Esophagus squamous epithelium (tissue), 5 donors: ENCODE measurements at regions not wholly inside any gene's neighbourhood (a gene's known extent, or its start where the extent isn't known, plus 50 kb on each side); places are given as distances from the start of the nearest gene placed in this dataset.
A peak's percentile ranks its signal among the peaks of the same experiment; 100 is the strongest.
"Not testable (repeated sequence)": the region's sequence is repeated elsewhere in the genome, so short reads cannot be mapped to it uniquely, and the experiment has no call there.

ENCODE experiments used
- DNase-seq: peaks from one replicate; lab custom pipeline; 2025; lab: John Stamatoyannopoulos, UW
- H3K27ac ChIP-seq, 4 donors: fragments of 200-600 bp; sonication (generic); one replicate each; pipeline ENCODE4 v1.5.1; 2016 to 2019; ENCODE audit warnings: mild to moderate bottlenecking in 1 of 4
- H3K27me3 ChIP-seq, 4 donors: fragments of 200-600 bp; sonication (generic); 1 replicate in 3 of 4; 2 replicates in 1 of 4; pipeline versions ENCODE4 v1.5.1 to v1.6.0; 2017 to 2021; ENCODE audit warnings: antibody characterized with exemption in 1 of 4
- H3K36me3 ChIP-seq, 3 donors: fragments of 200-600 bp; sonication (generic); one replicate each; pipeline ENCODE4 v1.5.1; 2016 to 2019
- H3K4me1 ChIP-seq, 3 donors: fragments of 200-600 bp; sonication (generic); one replicate each; pipeline ENCODE4 v1.5.1; 2017 to 2019
- H3K4me3 ChIP-seq, 4 donors: fragments of 200-600 bp; sonication (generic); 1 replicate in 3 of 4; 2 replicates in 1 of 4; pipeline ENCODE4 v1.5.1; 2016 to 2019; ENCODE audit warnings: mild to moderate bottlenecking in 2 of 4, moderate library complexity in 1 of 4
- H3K9me3 ChIP-seq, 3 donors: fragments of 200-600 bp; sonication (generic); one replicate each; pipeline ENCODE4 v1.5.1; 2016 to 2019
- POLR2A ChIP-seq, 4 donors: fragments of 450-650 bp; IDR thresholded peaks; one replicate each; pipeline ENCODE4 v1.6.1; 2017; ENCODE audit warnings: antibody characterized with exemption in 4 of 4, mild to moderate bottlenecking in 4 of 4, moderate library complexity in 3 of 4
- WGBS, 2 donors: methylation state at CpG; one replicate each; pipeline ENCODE4 v1.1.5; 2018; 5-methylcytosine and 5-hydroxymethylcytosine counted together
- intact Hi-C: fragments of 100-400 bp; cut with DNase I; formaldehyde crosslinking; loops from one replicate; pipeline ENCODE4 v1.15.0; 2022
- TF ChIP-seq, protein P1 (sequence below), 6 experiments: fragments of 450-650 bp in 4 of 6; fragments of 200-600 bp in 2 of 6; sonication (generic) in 2 of 6; IDR thresholded peaks; one replicate each; pipeline ENCODE4 v1.5.1; 2016 to 2019; ENCODE audit warnings: antibody characterized with exemption in 6 of 6, mild to moderate bottlenecking in 4 of 6, moderate library complexity in 4 of 6
- donor health status: DM: yes; HTN: yes; CAD: no.

DNA sequence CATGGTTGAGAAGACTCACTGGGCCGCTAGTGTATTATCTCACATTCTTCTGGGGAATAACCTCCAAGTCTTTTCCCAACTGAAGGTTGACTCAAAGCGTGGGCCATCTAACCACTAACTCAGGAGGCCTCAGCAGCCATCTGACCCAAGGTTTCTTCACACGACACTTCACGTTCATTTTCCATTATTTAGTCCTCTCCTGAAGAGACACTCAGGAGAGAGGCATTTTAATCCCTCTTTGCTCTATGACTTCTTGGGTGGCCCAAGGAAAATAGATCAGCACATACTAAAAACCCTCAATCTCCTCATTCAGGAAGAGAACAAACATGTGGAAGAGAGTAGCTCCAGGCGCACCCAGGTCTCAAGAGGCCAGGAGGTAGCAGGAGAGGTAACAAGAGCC is 252.8 kb upstream of the FOXF1 start:
- no peak overlapping the region for H3K4me3 ChIP-seq
- no peaks in the 10 kb centered on the region for H3K36me3 ChIP-seq
- no peak for DNase-seq
- H3K27me3 ChIP-seq = no peaks in the 10 kb centered on the region
- 61 to 81% methylated on average over 5 of the region's 5 CpGs for WGBS, 2 donors
- H3K27ac ChIP-seq = no peak overlapping the region
- intact Hi-C loops = no loop called here
- no peaks in the 10 kb centered on the region for H3K4me1 ChIP-seq
- peaks cover 0 to 6% (median 0%) of the 10 kb centered on the region in 3 donors for H3K9me3 ChIP-seq
- no peak for TF ChIP-seq POLR2A (IDR thresholded peaks at IDR 0.05)
- TF ChIP-seq, protein P1, sequence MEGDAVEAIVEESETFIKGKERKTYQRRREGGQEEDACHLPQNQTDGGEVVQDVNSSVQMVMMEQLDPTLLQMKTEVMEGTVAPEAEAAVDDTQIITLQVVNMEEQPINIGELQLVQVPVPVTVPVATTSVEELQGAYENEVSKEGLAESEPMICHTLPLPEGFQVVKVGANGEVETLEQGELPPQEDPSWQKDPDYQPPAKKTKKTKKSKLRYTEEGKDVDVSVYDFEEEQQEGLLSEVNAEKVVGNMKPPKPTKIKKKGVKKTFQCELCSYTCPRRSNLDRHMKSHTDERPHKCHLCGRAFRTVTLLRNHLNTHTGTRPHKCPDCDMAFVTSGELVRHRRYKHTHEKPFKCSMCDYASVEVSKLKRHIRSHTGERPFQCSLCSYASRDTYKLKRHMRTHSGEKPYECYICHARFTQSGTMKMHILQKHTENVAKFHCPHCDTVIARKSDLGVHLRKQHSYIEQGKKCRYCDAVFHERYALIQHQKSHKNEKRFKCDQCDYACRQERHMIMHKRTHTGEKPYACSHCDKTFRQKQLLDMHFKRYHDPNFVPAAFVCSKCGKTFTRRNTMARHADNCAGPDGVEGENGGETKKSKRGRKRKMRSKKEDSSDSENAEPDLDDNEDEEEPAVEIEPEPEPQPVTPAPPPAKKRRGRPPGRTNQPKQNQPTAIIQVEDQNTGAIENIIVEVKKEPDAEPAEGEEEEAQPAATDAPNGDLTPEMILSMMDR (IDR thresholded peaks at IDR 0.05) = no peak

DNA sequence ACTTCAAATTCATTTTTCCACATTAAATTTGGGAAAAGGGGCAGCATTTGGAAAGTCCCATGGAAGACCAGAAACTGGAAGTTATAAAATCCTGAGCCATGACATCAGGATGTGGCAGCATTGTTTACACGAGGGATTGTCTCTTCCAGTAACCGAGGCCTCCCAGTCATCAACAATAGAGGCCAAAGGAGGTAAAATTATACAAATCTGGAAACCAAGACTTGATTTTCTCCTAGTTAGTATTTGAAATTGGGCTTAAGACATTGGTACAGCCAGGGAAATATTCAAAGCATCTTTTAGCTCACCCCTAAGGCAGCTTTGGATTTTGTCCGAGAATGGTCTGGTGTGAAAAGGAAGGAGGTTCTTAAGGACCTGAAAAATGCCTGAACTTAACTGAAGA is 251.6 kb upstream of the FOXF1 start:
- WGBS, 2 donors = 43 to 59% methylated on average over 3 of the region's 3 CpGs
- no peak for DNase-seq

DNA sequence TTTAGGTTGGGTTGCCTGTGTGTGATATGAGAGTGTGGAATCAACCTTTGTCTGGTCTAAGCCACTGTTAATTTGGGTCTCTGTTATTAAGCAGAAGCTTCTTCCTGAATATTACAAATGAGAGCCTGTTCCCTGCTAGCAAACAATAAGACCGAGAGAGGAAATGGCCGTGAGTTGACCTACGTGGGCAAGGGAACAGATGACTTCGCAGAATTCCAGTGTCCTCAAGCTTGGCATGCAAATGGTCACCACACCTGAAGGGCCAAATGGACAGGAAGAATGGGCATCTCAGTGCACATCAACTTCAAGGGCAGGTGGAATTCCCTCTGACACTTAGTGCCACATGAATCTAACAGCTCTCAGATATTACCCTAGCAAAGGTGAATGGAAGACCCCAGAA is 250.8 kb upstream of the FOXF1 start:
- Histone ChIP-seq H3K27me3 (no peaks in the 10 kb centered on the region), H3K27ac (peak overlapping the region in 2 of 4 donors; percentile 38 to 41), H3K4me1 (no peaks in the 10 kb centered on the region), H3K9me3 (peaks cover 0 to 6% (median 0%) of the 10 kb centered on the region in 3 donors), H3K4me3 (no peak overlapping the region), H3K36me3 (no peaks in the 10 kb centered on the region)
- WGBS, 2 donors = 70 to 76% methylated on average over 4 of the region's 4 CpGs
- intact Hi-C loops = no loop called here
- no peak for DNase-seq
- TF ChIP-seq, protein P1 (IDR thresholded peaks at IDR 0.05) = no peak
- TF ChIP-seq POLR2A (IDR thresholded peaks at IDR 0.05) = no peak

More for the DNA sequence above, 251.6 kb upstream of the FOXF1 start:
- no peaks in the 10 kb centered on the region for H3K4me1 ChIP-seq
- no peak overlapping the region for H3K4me3 ChIP-seq
- intact Hi-C loops = no loop called here
- no peaks in the 10 kb centered on the region for H3K36me3 ChIP-seq
- H3K27me3 ChIP-seq = no peaks in the 10 kb centered on the region
- H3K27ac ChIP-seq = peak overlapping the region; percentile 16 to 41 (median 30)
- H3K9me3 ChIP-seq = peaks cover 0 to 6% (median 0%) of the 10 kb centered on the region in 3 donors
- no peak for TF ChIP-seq POLR2A (IDR thresholded peaks at IDR 0.05)
- TF ChIP-seq, protein P1 (IDR thresholded peaks at IDR 0.05) = no peak

DNA sequence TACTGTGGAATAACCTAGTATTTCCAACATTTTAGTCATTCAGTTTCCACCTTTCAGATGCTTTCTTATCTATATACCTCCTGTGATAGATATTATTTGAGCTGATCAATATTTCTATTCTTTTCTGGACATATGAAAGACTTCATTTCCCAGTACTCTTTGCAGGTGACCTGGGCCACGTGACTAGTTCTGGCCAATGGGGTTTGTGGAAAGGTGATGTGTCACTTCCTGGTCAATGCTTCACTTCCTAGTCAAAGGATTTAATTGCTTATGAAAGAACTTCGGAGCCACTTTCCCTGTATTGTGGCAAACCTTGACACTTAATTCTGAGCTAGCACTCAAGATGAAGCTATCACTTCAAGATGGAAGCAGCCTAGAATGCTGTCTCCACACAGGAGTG is 248.9 kb upstream of the FOXF1 start:
- H3K27ac ChIP-seq = no peak overlapping the region
- WGBS, 2 donors = 72 to 73% methylated on average over 2 of the region's 2 CpGs
- no peaks in the 10 kb centered on the region for H3K36me3 ChIP-seq
- no peaks in the 10 kb centered on the region for H3K27me3 ChIP-seq
- no peak for TF ChIP-seq POLR2A (IDR thresholded peaks at IDR 0.05)
- TF ChIP-seq, protein P1 (IDR thresholded peaks at IDR 0.05) = no peak
- H3K4me1 ChIP-seq = no peaks in the 10 kb centered on the region
- no peak overlapping the region for H3K4me3 ChIP-seq
- intact Hi-C loops = no loop called here
- no peak for DNase-seq
- H3K9me3 ChIP-seq = no peaks in the 10 kb centered on the region

DNA sequence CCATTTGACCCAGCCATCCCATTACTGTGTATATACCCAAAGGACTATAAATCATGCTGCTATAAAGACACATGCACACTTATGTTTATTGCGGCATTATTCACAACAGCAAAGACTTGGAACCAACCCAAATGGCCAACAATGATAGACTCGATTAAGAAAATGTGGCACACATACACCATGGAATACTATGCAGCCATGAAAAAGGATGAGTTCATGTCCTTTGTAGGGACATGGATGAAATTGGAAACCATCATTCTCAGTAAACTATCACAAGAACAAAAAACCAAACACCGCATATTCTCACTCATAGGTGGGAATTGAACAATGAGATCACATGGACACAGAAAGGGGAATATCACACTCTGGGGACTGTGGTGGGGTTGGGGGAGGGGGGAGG is 242.7 kb upstream of the FOXF1 start:
- intact Hi-C loops, H3K36me3 ChIP-seq, DNase-seq, H3K4me1 ChIP-seq, H3K4me3 ChIP-seq, H3K27ac ChIP-seq, H3K27me3 ChIP-seq, H3K9me3 ChIP-seq: not testable (repeated sequence)
- WGBS, 2 donors = 89 to 94% methylated on average over 3 of the region's 3 CpGs

DNA sequence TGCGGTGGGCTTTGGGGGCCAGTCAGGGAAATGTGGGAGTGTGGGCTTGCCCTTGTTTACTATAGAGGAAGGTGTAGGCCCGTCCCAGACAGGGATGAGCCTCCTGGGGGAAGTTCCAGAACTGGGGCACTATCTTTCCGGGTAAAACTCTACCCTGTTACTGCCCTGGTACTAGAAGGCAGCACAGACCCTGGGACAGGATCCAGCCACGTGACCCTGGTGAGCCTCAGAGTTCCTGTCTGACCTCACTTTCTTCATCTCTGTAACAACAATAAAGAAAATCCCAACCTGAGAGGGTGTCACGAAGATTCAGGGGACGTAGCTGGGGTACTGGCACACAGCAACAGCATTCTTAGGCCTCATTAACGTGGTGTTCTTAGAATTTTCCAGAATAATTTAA is 239.6 kb upstream of the FOXF1 start:
- H3K4me3 ChIP-seq = no peak overlapping the region
- no peak for TF ChIP-seq POLR2A (IDR thresholded peaks at IDR 0.05)
- TF ChIP-seq, protein P1 (IDR thresholded peaks at IDR 0.05) = no peak
- no peak for DNase-seq
- no peaks in the 10 kb centered on the region for H3K36me3 ChIP-seq
- no peak overlapping the region for H3K27ac ChIP-seq
- no peaks in the 10 kb centered on the region for H3K4me1 ChIP-seq
- intact Hi-C loops = no loop called here
- H3K27me3 ChIP-seq = no peaks in the 10 kb centered on the region
- no peaks in the 10 kb centered on the region for H3K9me3 ChIP-seq
- WGBS, 2 donors = 43 to 50% methylated on average over 4 to 6 of the region's 7 CpGs
